Upper lobe of left lung (tissue), 4 donors: ENCODE measurements at regions not wholly inside any gene's neighbourhood (a gene's known extent, or its start where the extent isn't known, plus 50 kb on each side); places are given as distances from the start of the nearest gene placed in this dataset.

Experiments used
- EP300 ChIP-seq, 4 donors: sonication (generic); formaldehyde crosslinking; IDR thresholded peaks; one replicate each; pipeline ENCODE4 v1.5.1; 2017; ENCODE audit warnings: antibody characterized with exemption in 4 of 4, control low read depth in 2 of 4
- TF ChIP-seq, protein P1 (sequence below), 6 experiments: fragments of 450-650 bp in 4 of 6; fragments of 200-600 bp in 2 of 6; sonication (generic) in 2 of 6; IDR thresholded peaks; one replicate each; pipeline ENCODE4 v1.5.1; 2016 to 2019; ENCODE audit warnings: antibody characterized with exemption in 6 of 6

DNA sequence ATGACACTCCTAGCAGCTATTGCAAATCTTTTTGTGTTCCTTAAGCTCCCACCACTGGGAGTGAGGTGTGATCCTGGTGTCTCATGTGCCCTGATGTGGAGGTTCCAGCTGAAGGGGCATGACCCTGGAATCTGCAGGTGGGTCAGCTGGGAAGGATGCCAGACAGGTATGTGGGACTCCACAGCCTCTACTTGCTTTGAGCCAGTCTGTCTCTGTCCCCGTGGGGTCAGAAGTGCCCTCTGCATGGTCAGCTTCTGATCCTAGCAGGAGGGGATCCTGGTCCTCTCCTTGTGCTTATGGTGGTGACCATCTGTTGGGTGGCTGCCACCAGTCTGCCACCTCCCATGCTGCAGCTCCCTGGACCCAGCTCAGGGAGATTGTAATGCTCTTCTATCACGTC, 51.1 kb upstream of the COMTD1 start:
- TF ChIP-seq, protein P1, sequence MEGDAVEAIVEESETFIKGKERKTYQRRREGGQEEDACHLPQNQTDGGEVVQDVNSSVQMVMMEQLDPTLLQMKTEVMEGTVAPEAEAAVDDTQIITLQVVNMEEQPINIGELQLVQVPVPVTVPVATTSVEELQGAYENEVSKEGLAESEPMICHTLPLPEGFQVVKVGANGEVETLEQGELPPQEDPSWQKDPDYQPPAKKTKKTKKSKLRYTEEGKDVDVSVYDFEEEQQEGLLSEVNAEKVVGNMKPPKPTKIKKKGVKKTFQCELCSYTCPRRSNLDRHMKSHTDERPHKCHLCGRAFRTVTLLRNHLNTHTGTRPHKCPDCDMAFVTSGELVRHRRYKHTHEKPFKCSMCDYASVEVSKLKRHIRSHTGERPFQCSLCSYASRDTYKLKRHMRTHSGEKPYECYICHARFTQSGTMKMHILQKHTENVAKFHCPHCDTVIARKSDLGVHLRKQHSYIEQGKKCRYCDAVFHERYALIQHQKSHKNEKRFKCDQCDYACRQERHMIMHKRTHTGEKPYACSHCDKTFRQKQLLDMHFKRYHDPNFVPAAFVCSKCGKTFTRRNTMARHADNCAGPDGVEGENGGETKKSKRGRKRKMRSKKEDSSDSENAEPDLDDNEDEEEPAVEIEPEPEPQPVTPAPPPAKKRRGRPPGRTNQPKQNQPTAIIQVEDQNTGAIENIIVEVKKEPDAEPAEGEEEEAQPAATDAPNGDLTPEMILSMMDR (IDR thresholded peaks at IDR 0.05), result no peak
- TF ChIP-seq EP300 (IDR thresholded peaks at IDR 0.05), result no peak
